ENCODE measurements at regions not wholly inside any gene's neighbourhood (a gene's known extent, or its start where the extent isn't known, plus 50 kb on each side); places are given as distances from the start of the nearest gene placed in this dataset.

GRCh38 chr9:82890865-82891264, 172.1 kb downstream of the RASEF start:
- H3K4me1 ChIP-seq (ENCODE audit: control insufficient read depth in 1 of 2, insufficient read depth in 2 of 2, low read length in 2 of 2): peaks cover 0 to 2% of the 10 kb centered on the region in 2 experiments
- no peaks in the 10 kb centered on the region for H3K79me1 ChIP-seq (ENCODE audit: low read length)
- H2AFZ ChIP-seq (ENCODE audit: insufficient read depth, low read length, poor library complexity): no peak overlapping the region
- H3K36me3 ChIP-seq (ENCODE audit: control insufficient read depth in 1 of 2, insufficient read depth in 2 of 2, low read length in 2 of 2): no peaks in the 10 kb centered on the region
- no peak overlapping the region for H2BK12ac ChIP-seq (ENCODE audit: low read length)
- no peak overlapping the region for H3K27ac ChIP-seq (ENCODE audit: low read depth, low read length)
- H3K14ac ChIP-seq (ENCODE audit: low read length): no peak overlapping the region
- H2BK120ac ChIP-seq (ENCODE audit: insufficient read depth, low read length, poor library complexity): no peak overlapping the region
- no peak for DNase-seq
- peaks cover 1% of the 10 kb centered on the region for H3K9me3 ChIP-seq (ENCODE audit: insufficient read depth, low read depth, low read length)
- no peaks in the 10 kb centered on the region for H3K79me2 ChIP-seq (ENCODE audit: control insufficient read depth, insufficient read depth, low read length, poor library complexity)
- no peak overlapping the region for H3K4me2 ChIP-seq (ENCODE audit: low read length)
- H3K23ac ChIP-seq (ENCODE audit: low read length): no peak overlapping the region
- H3K4me3 ChIP-seq (ENCODE audit: low read depth, low read length): no peak overlapping the region
- H2AK5ac ChIP-seq (ENCODE audit: low read length): no peak overlapping the region
- H3K4ac ChIP-seq (ENCODE audit: low read depth, low read length): no peak overlapping the region
- H3K18ac ChIP-seq (ENCODE audit: low read length): no peak overlapping the region
- no peak overlapping the region for H4K12ac ChIP-seq (ENCODE audit: low read depth, low read length)
- H3K9ac ChIP-seq (ENCODE audit: low read length): no peak overlapping the region
- no peak overlapping the region for H2BK5ac ChIP-seq (ENCODE audit: low read depth, low read length, poor library complexity)
- no peak overlapping the region for H4K8ac ChIP-seq (ENCODE audit: low read depth, low read length)
- H3K27me3 ChIP-seq (ENCODE audit: insufficient read depth, low read length): no peaks in the 10 kb centered on the region
- H4K91ac ChIP-seq (ENCODE audit: low read depth, low read length): no peak overlapping the region

GRCh38 chr9:82891321-82891720, 171.6 kb downstream of the RASEF start:
- H3K4me3 ChIP-seq (ENCODE audit: low read depth, low read length): no peak overlapping the region
- no peak overlapping the region for H3K14ac ChIP-seq (ENCODE audit: low read length)
- no peak overlapping the region for H3K18ac ChIP-seq (ENCODE audit: low read length)
- H3K9me3 ChIP-seq (ENCODE audit: insufficient read depth, low read depth, low read length): peaks cover 1% of the 10 kb centered on the region
- no peaks in the 10 kb centered on the region for H3K79me2 ChIP-seq (ENCODE audit: control insufficient read depth, insufficient read depth, low read length, poor library complexity)
- H3K4me1 ChIP-seq (ENCODE audit: control insufficient read depth in 1 of 2, insufficient read depth in 2 of 2, low read length in 2 of 2): peaks cover 0 to 2% of the 10 kb centered on the region in 2 experiments
- no peak overlapping the region for H2AK5ac ChIP-seq (ENCODE audit: low read length)
- no peak overlapping the region for H3K23ac ChIP-seq (ENCODE audit: low read length)
- no peak overlapping the region for H3K4ac ChIP-seq (ENCODE audit: low read depth, low read length)
- H4K8ac ChIP-seq (ENCODE audit: low read depth, low read length): no peak overlapping the region
- H3K36me3 ChIP-seq (ENCODE audit: control insufficient read depth in 1 of 2, insufficient read depth in 2 of 2, low read length in 2 of 2): no peaks in the 10 kb centered on the region
- no peak overlapping the region for H3K27ac ChIP-seq (ENCODE audit: low read depth, low read length)
- no peak for DNase-seq
- no peak overlapping the region for H2BK5ac ChIP-seq (ENCODE audit: low read depth, low read length, poor library complexity)
- no peak overlapping the region for H3K4me2 ChIP-seq (ENCODE audit: low read length)
- H3K79me1 ChIP-seq (ENCODE audit: low read length): no peaks in the 10 kb centered on the region
- WGBS (ENCODE audit: extremely low coverage, insufficient coverage, insufficient read length): no CpG with 5 or more reads among the region's 1 CpG
- no peak overlapping the region for H4K12ac ChIP-seq (ENCODE audit: low read depth, low read length)
- H2BK12ac ChIP-seq (ENCODE audit: low read length): no peak overlapping the region
- no peak overlapping the region for H2BK120ac ChIP-seq (ENCODE audit: insufficient read depth, low read length, poor library complexity)
- no peak overlapping the region for H2AFZ ChIP-seq (ENCODE audit: insufficient read depth, low read length, poor library complexity)
- H3K9ac ChIP-seq (ENCODE audit: low read length): no peak overlapping the region
- no peaks in the 10 kb centered on the region for H3K27me3 ChIP-seq (ENCODE audit: insufficient read depth, low read length)
- no peak overlapping the region for H4K91ac ChIP-seq (ENCODE audit: low read depth, low read length)

GRCh38 chr9:82893549-82893948, 169.4 kb downstream of the RASEF start:
- no peak overlapping the region for H2BK120ac ChIP-seq (ENCODE audit: insufficient read depth, low read length, poor library complexity)
- no peaks in the 10 kb centered on the region for H3K79me2 ChIP-seq (ENCODE audit: control insufficient read depth, insufficient read depth, low read length, poor library complexity)
- no peak overlapping the region for H3K14ac ChIP-seq (ENCODE audit: low read length)
- H2AK5ac ChIP-seq (ENCODE audit: low read length): no peak overlapping the region
- no peak overlapping the region for H3K23ac ChIP-seq (ENCODE audit: low read length)
- H3K79me1 ChIP-seq (ENCODE audit: low read length): no peaks in the 10 kb centered on the region
- H3K36me3 ChIP-seq (ENCODE audit: control insufficient read depth in 1 of 2, insufficient read depth in 2 of 2, low read length in 2 of 2): no peaks in the 10 kb centered on the region
- no peak overlapping the region for H4K91ac ChIP-seq (ENCODE audit: low read depth, low read length)
- H3K4me2 ChIP-seq (ENCODE audit: low read length): no peak overlapping the region
- no peak overlapping the region for H4K8ac ChIP-seq (ENCODE audit: low read depth, low read length)
- H3K9ac ChIP-seq (ENCODE audit: low read length): no peak overlapping the region
- H2BK5ac ChIP-seq (ENCODE audit: low read depth, low read length, poor library complexity): no peak overlapping the region
- peaks cover 1% of the 10 kb centered on the region for H3K9me3 ChIP-seq (ENCODE audit: insufficient read depth, low read depth, low read length)
- H2BK12ac ChIP-seq (ENCODE audit: low read length): no peak overlapping the region
- no peak for DNase-seq
- H3K4ac ChIP-seq (ENCODE audit: low read depth, low read length): no peak overlapping the region
- no peaks in the 10 kb centered on the region for H3K27me3 ChIP-seq (ENCODE audit: insufficient read depth, low read length)
- no peak overlapping the region for H4K12ac ChIP-seq (ENCODE audit: low read depth, low read length)
- no peak overlapping the region for H3K4me3 ChIP-seq (ENCODE audit: low read depth, low read length)
- peaks cover 0 to 2% of the 10 kb centered on the region in 2 experiments for H3K4me1 ChIP-seq (ENCODE audit: control insufficient read depth in 1 of 2, insufficient read depth in 2 of 2, low read length in 2 of 2)
- H3K27ac ChIP-seq (ENCODE audit: low read depth, low read length): no peak overlapping the region
- H3K18ac ChIP-seq (ENCODE audit: low read length): no peak overlapping the region
- H2AFZ ChIP-seq (ENCODE audit: insufficient read depth, low read length, poor library complexity): no peak overlapping the region

GRCh38 chr9:82894548-82894947, 168.4 kb downstream of the RASEF start:
- Histone ChIP-seq H3K79me1 (ENCODE audit: low read length) (no peaks in the 10 kb centered on the region), H3K18ac (ENCODE audit: low read length) (no peak overlapping the region), H2AK5ac (ENCODE audit: low read length) (no peak overlapping the region), H2BK120ac (ENCODE audit: insufficient read depth, low read length, poor library complexity) (no peak overlapping the region), H3K9me3 (ENCODE audit: insufficient read depth, low read depth, low read length) (peaks cover 1% of the 10 kb centered on the region), H3K14ac (ENCODE audit: low read length) (no peak overlapping the region), H3K27ac (ENCODE audit: low read depth, low read length) (no peak overlapping the region), H3K36me3 (ENCODE audit: control insufficient read depth in 1 of 2, insufficient read depth in 2 of 2, low read length in 2 of 2) (no peaks in the 10 kb centered on the region), H4K12ac (ENCODE audit: low read depth, low read length) (no peak overlapping the region), H3K4ac (ENCODE audit: low read depth, low read length) (no peak overlapping the region), H3K9ac (ENCODE audit: low read length) (no peak overlapping the region), H2BK5ac (ENCODE audit: low read depth, low read length, poor library complexity) (no peak overlapping the region), H4K8ac (ENCODE audit: low read depth, low read length) (no peak overlapping the region), H3K27me3 (ENCODE audit: insufficient read depth, low read length) (no peaks in the 10 kb centered on the region), H3K4me2 (ENCODE audit: low read length) (no peak overlapping the region), H3K23ac (ENCODE audit: low read length) (no peak overlapping the region), H3K4me3 (ENCODE audit: low read depth, low read length) (no peak overlapping the region), H3K79me2 (ENCODE audit: control insufficient read depth, insufficient read depth, low read length, poor library complexity) (no peaks in the 10 kb centered on the region), H2BK12ac (ENCODE audit: low read length) (no peak overlapping the region), H3K4me1 (ENCODE audit: control insufficient read depth in 1 of 2, insufficient read depth in 2 of 2, low read length in 2 of 2) (peaks cover 0 to 2% of the 10 kb centered on the region in 2 experiments), H2AFZ (ENCODE audit: insufficient read depth, low read length, poor library complexity) (no peak overlapping the region), H4K91ac (ENCODE audit: low read depth, low read length) (no peak overlapping the region)
- WGBS (ENCODE audit: extremely low coverage, insufficient coverage, insufficient read length): no CpG with 5 or more reads among the region's 1 CpG
- DNase-seq: no peak

Measured in trophoblast cell (in vitro differentiated cells and primary cell).